IPS DF 4.7 (cell line): ENCODE measurements at regions not wholly inside any gene's neighbourhood (a gene's known extent, or its start where the extent isn't known, plus 50 kb on each side); places are given as distances from the start of the nearest gene placed in this dataset.

Experiments used
- DNase-seq: peaks from one replicate; pipeline ENCODE4 v3.0.0-alpha.2; 2013; ENCODE audit warnings: low spot score; ENCODE audit errors: extremely low read depth

DNA sequence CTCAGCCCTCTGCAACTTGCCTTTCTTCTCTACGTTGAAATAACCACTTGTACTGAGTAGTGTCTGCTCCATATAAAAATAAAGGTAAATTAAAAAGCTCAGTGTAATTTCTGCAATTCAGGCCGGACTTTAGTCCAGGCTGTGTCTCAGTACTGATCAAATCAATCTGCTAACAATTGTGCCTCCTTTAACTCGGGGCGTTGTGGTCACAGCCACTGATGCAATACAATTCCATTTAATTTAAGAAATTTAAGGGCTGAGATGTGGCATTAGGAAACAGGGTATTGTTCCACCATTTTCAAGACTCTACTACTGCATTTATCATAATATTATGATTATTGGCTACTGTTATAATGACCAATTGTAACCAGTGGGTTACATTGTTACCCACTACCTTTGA lies 60.0 kb upstream of the NPAS2 start:
- DNase-seq = no peak

GRCh38 chr2:100761365-100761764 lies 58.6 kb upstream of the NPAS2 start:
- no peak for DNase-seq

- no peak for DNase-seq
These were observed 55.5 kb upstream of the NPAS2 start for GRCh38 chr2:100764430-100764829.

DNA sequence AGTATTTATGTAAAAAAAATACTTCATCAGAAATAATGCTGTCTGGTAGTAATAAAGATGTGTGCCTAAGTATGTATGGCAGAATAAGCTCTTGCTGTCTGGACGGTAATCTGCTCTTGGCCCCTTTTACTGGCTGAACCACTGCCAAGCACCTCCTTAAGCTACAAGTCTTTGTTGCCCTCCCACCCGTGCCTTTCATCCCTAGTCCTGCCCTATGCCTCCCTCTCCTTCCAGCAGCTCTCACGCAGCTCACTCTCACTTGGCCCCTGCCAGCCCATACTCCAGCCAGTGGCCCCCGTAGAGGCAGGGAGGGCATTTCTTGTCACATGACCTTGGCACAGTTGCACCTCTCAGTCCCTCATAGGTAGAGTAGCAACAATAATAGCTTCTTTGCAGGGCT lies 54.5 kb upstream of the NPAS2 start:
- no peak for DNase-seq

DNA sequence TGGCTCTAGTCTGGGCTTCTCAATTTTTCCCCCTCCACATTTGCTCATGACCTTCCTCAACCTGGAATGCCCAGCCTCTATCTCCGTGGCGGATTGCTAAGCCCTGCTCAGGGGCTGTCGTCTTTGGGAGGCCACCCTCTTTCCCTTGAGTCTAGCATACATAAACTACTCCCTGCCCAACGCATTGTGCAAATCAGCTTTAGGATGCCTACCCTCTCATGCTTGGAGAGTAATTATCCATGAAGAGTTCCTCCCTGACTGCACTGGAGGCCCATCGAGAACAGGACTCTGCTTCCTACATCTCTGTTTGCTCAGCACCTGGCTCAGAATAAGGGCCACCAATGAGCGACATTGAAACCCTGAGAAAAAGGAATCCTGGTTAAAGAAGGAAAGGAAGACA lies 53.7 kb upstream of the NPAS2 start:
- no peak for DNase-seq

DNA sequence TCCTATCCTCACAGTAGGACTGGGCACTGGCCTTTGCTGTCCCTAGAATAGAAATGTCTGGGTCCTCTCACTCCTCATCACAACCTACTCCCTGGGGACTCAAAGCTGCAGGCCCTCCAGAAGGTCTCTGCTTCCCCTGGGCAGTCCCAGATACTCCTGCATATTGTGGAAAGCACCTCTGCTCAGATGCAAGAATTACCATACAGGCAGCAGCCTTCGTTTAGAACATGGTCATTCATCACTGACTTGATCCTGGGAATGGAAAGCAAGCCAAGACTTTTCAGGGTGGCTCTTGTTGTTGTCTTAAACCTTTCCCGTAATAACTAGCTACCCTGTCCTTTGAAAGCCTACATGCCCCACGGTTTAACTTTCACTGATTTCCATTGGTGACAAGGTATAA lies 53.1 kb upstream of the NPAS2 start:
- no peak for DNase-seq

GRCh38 chr2:100767224-100767653 lies 52.7 kb upstream of the NPAS2 start:
- no peak for DNase-seq

GRCh38 chr2:100767810-100768806 lies 51.8 kb upstream of the NPAS2 start:
- no peak for DNase-seq
